Progenitor cell of endocrine pancreas (in vitro differentiated cells): ENCODE measurements at regions not wholly inside any gene's neighbourhood (a gene's known extent, or its start where the extent isn't known, plus 50 kb on each side); places are given as distances from the start of the nearest gene placed in this dataset.

Experiments
- DNase-seq: peaks from one replicate; pipeline ENCODE4 v3.0.0; 2021; ENCODE audit warnings: low spot score; ENCODE audit not compliant: unreplicated experiment
- H3K27ac Mint-ChIP-seq: 2 replicates; pipeline ENCODE4 v1.8.0; 2021; ENCODE audit warnings: mild to moderate bottlenecking, moderate library complexity, mixed read lengths
- H3K27me3 Mint-ChIP-seq: 2 replicates; pipeline ENCODE4 v1.8.0; 2021; ENCODE audit warnings: mixed read lengths
- H3K36me3 Mint-ChIP-seq: 2 replicates; pipeline ENCODE4 v1.8.0; 2022; ENCODE audit warnings: mixed read lengths; ENCODE audit not compliant: insufficient read depth
- H3K4me1 Mint-ChIP-seq: 2 replicates; pipeline ENCODE4 v1.8.0; 2021; ENCODE audit warnings: low read depth, mixed read lengths
- H3K4me3 Mint-ChIP-seq: 2 replicates; pipeline ENCODE4 v1.8.0; 2021; ENCODE audit warnings: low read depth, mild to moderate bottlenecking, moderate library complexity, mixed read lengths
- H3K9me3 Mint-ChIP-seq: 2 replicates; pipeline ENCODE4 v1.8.0; 2021; ENCODE audit warnings: low read depth, mixed read lengths
- CTCF ChIP-seq: fragments of 200-600 bp; sonication (generic); IDR thresholded peaks from one replicate; pipeline ENCODE4 v1.5.0; 2021; ENCODE audit warnings: antibody characterized with exemption, mild to moderate bottlenecking; ENCODE audit not compliant: unreplicated experiment

GRCh38 chr5:81842795-81843398 lies 92.0 kb upstream of the SSBP2 start:
- Mint-ChIP-seq H3K4me3 (no peak overlapping the region), H3K9me3 (no peaks in the 10 kb centered on the region), H3K4me1 (peaks cover 5% of the 10 kb centered on the region), H3K27me3 (no peaks in the 10 kb centered on the region), H3K36me3 (no peaks in the 10 kb centered on the region), H3K27ac (no peak overlapping the region)
- no peak for TF ChIP-seq CTCF
- no peak for DNase-seq

GRCh38 chr5:81839034-81839433 lies 88.1 kb upstream of the SSBP2 start:
- TF ChIP-seq CTCF: no peak
- no peak for DNase-seq
- Mint-ChIP-seq H3K4me3 (no peak overlapping the region), H3K4me1 (peaks cover 6% of the 10 kb centered on the region), H3K27me3 (no peaks in the 10 kb centered on the region), H3K27ac (no peak overlapping the region), H3K36me3 (no peaks in the 10 kb centered on the region), H3K9me3 (peaks cover under 1% of the 10 kb centered on the region)

- peaks cover 6% of the 10 kb centered on the region for H3K4me1 Mint-ChIP-seq
- H3K36me3 Mint-ChIP-seq: no peaks in the 10 kb centered on the region
- H3K4me3 Mint-ChIP-seq: no peak overlapping the region
- peak; percentile 54 for TF ChIP-seq CTCF
- H3K27me3 Mint-ChIP-seq: no peaks in the 10 kb centered on the region
- H3K9me3 Mint-ChIP-seq: peaks cover 3% of the 10 kb centered on the region
- H3K27ac Mint-ChIP-seq: no peak overlapping the region
- no peak for DNase-seq
These were observed 87.5 kb upstream of the SSBP2 start for GRCh38 chr5:81838307-81838906.

- no peak overlapping the region for H3K27ac Mint-ChIP-seq
- peaks cover 6% of the 10 kb centered on the region for H3K4me1 Mint-ChIP-seq
These were observed 86.9 kb upstream of the SSBP2 start for GRCh38 chr5:81837667-81838306.

More at GRCh38 chr5:81837667-81838306, 86.9 kb upstream of the SSBP2 start:
- DNase-seq: no peak
- TF ChIP-seq CTCF: no peak
- no peaks in the 10 kb centered on the region for H3K27me3 Mint-ChIP-seq
- H3K9me3 Mint-ChIP-seq: peaks cover 3% of the 10 kb centered on the region
- H3K4me3 Mint-ChIP-seq: no peak overlapping the region
- no peaks in the 10 kb centered on the region for H3K36me3 Mint-ChIP-seq
